ENCODE measurements at regions not wholly inside any gene's neighbourhood (a gene's known extent, or its start where the extent isn't known, plus 50 kb on each side); places are given as distances from the start of the nearest gene placed in this dataset.
A peak's percentile ranks its signal among the peaks of the same experiment; 100 is the strongest.

- H3K27ac ChIP-seq (ENCODE audit: low read depth, low read length): peak overlapping the region; percentile 77; the same call in 1 of the 2 replicates
- H2AK5ac ChIP-seq (ENCODE audit: low read depth, low read length): peak overlapping the region; percentile 84; the same call in 1 of the 2 replicates
- peak overlapping the region; percentile 94 for H2BK5ac ChIP-seq (ENCODE audit: low read depth, low read length)
- no peaks in the 10 kb centered on the region for H3K9me3 ChIP-seq (ENCODE audit: insufficient read depth in 2 of 2, low read depth in 1 of 2, low read length in 1 of 2)
- DNase-seq (ENCODE audit: low read depth in 1 of 2, low spot score in 2 of 2) (no peak), FAIRE-seq (peak; percentile 97)
- peak overlapping the region; percentile 84 for H4K91ac ChIP-seq (replicated peaks; ENCODE audit: insufficient read length, low read length)
- no peak overlapping the region for H4K8ac ChIP-seq (ENCODE audit: extremely low read depth, insufficient read depth, low read length)
- no peaks in the 10 kb centered on the region for H3K79me2 ChIP-seq (ENCODE audit: control insufficient read depth in 1 of 2, insufficient read depth in 2 of 2, low read length in 2 of 2)
- H2BK15ac ChIP-seq (ENCODE audit: low read length): no peak overlapping the region
- peak overlapping the region; percentile 96; the same call in 1 of the 2 replicates for H3K18ac ChIP-seq (ENCODE audit: extremely low read depth, low read length)
- H2BK12ac ChIP-seq (ENCODE audit: low read depth, low read length): peak overlapping the region; percentile 89; the same call in 1 of the 2 replicates
- H2AFZ ChIP-seq (ENCODE audit: low read length): no peak overlapping the region
- H2BK20ac ChIP-seq (ENCODE audit: low read length): peak overlapping the region; percentile 28; the same call in 1 of the 2 replicates
- 2% methylated on average over 4 of the region's 4 CpGs; no CpG with 5 or more reads in 1 of the 2 experiments for WGBS, 2 experiments (ENCODE audit: extremely low coverage in 1 of 2, insufficient coverage in 1 of 2, insufficient read length in 1 of 2, insufficient replicate concordance in 2 of 2, low coverage in 1 of 2, low lambda C conversion rate in 2 of 2, missing lambda C conversion rate in 1 of 2)
- peak overlapping the region in 1 of 4 experiments; percentile 29; a peak in 1 of 8 replicates for H3K4me3 ChIP-seq (ENCODE audit: extremely low read depth in 1 of 4, insufficient read depth in 2 of 4, low read depth in 3 of 4, low read length in 4 of 4)
- no peak overlapping the region for H3K23ac ChIP-seq (ENCODE audit: insufficient read length)
- ChIA-PET CTCF (ENCODE audit: partially characterized antibody) (no interaction called here), POLR2A (ENCODE audit: partially characterized antibody) (interaction anchor here (0.8 kb wide), 2 partner anchors 19 to 173 kb away, joined by 3 read pairs; no protein-coding TSS in a partner anchor)
- 0 out of 7 replicates have a peak overlapping the region, but pooled peaks of 1 of the 4 experiments have one; percentile 8 for H3K9ac ChIP-seq (replicated peaks in 1 of 4; ENCODE audit: extremely low read depth in 1 of 4, low read depth in 3 of 4, low read length in 3 of 4)
- no peak overlapping the region for H3K4ac ChIP-seq (replicated peaks; ENCODE audit: insufficient read length, low read depth, low read length)
- peaks cover 0 to 10% (median 4%) of the 10 kb centered on the region in 4 experiments; a peak in 3 of 7 replicates for H3K4me1 ChIP-seq (replicated peaks in 1 of 4; ENCODE audit: control insufficient read depth in 3 of 4, insufficient read depth in 4 of 4, low read length in 3 of 4)
- H4K5ac ChIP-seq (ENCODE audit: insufficient read length, low read depth, low read length): peak overlapping the region; percentile 99
- peak overlapping the region; percentile 97 for H2BK120ac ChIP-seq (replicated peaks; ENCODE audit: low read depth, low read length)
- no peaks in the 10 kb centered on the region for H3K79me1 ChIP-seq (ENCODE audit: low read depth, low read length)
- peak overlapping the region; percentile 27 to 39; a peak in 3 of 4 replicates for H3K4me2 ChIP-seq (ENCODE audit: insufficient read depth in 1 of 2, low read depth in 2 of 2, low read length in 2 of 2)
- no peaks in the 10 kb centered on the region for H3K36me3 ChIP-seq (ENCODE audit: control insufficient read depth in 2 of 4, insufficient read depth in 4 of 4, low read length in 3 of 4)
- peak overlapping the region; percentile 43 for H3K56ac ChIP-seq (replicated peaks; ENCODE audit: insufficient read length, low read depth, low read length)
- H3K14ac ChIP-seq (ENCODE audit: insufficient read length): no peak overlapping the region
- H4K20me1 ChIP-seq (replicated peaks in 1 of 2; ENCODE audit: control insufficient read depth in 1 of 2, insufficient read depth in 2 of 2, low read length in 2 of 2): no peaks in the 10 kb centered on the region
- 0 out of 2 replicates have a peak, but pooled peaks cover 1% of the 10 kb centered on the region for H3K23me2 ChIP-seq (ENCODE audit: low read depth, low read length)
- no peaks in the 10 kb centered on the region for H3K27me3 ChIP-seq (replicated peaks in 1 of 4; ENCODE audit: control insufficient read depth in 3 of 4, extremely low read depth in 1 of 4, insufficient read depth in 3 of 4, low read length in 3 of 4)
- no peak for TF ChIP-seq CTCF (IDR thresholded peaks at IDR 0.05; ENCODE audit: control extremely low read depth in 1 of 3, insufficient read depth in 1 of 3, low read depth in 1 of 3, low read length in 3 of 3)
- TF ChIP-seq HDAC2 (IDR thresholded peaks at IDR 0.05; ENCODE audit: borderline replicate concordance in 1 of 2, low read depth in 2 of 2, low read length in 2 of 2): no peak
- TF ChIP-seq, protein P1, sequence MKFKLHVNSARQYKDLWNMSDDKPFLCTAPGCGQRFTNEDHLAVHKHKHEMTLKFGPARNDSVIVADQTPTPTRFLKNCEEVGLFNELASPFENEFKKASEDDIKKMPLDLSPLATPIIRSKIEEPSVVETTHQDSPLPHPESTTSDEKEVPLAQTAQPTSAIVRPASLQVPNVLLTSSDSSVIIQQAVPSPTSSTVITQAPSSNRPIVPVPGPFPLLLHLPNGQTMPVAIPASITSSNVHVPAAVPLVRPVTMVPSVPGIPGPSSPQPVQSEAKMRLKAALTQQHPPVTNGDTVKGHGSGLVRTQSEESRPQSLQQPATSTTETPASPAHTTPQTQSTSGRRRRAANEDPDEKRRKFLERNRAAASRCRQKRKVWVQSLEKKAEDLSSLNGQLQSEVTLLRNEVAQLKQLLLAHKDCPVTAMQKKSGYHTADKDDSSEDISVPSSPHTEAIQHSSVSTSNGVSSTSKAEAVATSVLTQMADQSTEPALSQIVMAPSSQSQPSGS (IDR thresholded peaks at IDR 0.05; ENCODE audit: low read length): no peak
- TF ChIP-seq GTF2F1 (IDR thresholded peaks at IDR 0.05; ENCODE audit: borderline replicate concordance, low read depth, low read length): no peak
- no peak for TF ChIP-seq USF2 (IDR thresholded peaks at IDR 0.05; ENCODE audit: low read length)
Observed at GRCh38 chrX:40853004-40853815, 117.9 kb upstream of the MED14 start.

All from H1 (cell line).